Esophagus squamous epithelium (tissue), 4 donors: ENCODE measurements at regions not wholly inside any gene's neighbourhood (a gene's known extent, or its start where the extent isn't known, plus 50 kb on each side); places are given as distances from the start of the nearest gene placed in this dataset.

Experiments
- POLR2A ChIP-seq, 4 donors: fragments of 450-650 bp; IDR thresholded peaks; one replicate each; pipeline ENCODE4 v1.6.1; 2017; ENCODE audit warnings: antibody characterized with exemption in 4 of 4, mild to moderate bottlenecking in 4 of 4, moderate library complexity in 3 of 4
- TF ChIP-seq, protein P1 (sequence below), 6 experiments: fragments of 450-650 bp in 4 of 6; fragments of 200-600 bp in 2 of 6; sonication (generic) in 2 of 6; IDR thresholded peaks; one replicate each; pipeline ENCODE4 v1.5.1; 2016 to 2019; ENCODE audit warnings: antibody characterized with exemption in 6 of 6, mild to moderate bottlenecking in 4 of 6, moderate library complexity in 4 of 6

DNA sequence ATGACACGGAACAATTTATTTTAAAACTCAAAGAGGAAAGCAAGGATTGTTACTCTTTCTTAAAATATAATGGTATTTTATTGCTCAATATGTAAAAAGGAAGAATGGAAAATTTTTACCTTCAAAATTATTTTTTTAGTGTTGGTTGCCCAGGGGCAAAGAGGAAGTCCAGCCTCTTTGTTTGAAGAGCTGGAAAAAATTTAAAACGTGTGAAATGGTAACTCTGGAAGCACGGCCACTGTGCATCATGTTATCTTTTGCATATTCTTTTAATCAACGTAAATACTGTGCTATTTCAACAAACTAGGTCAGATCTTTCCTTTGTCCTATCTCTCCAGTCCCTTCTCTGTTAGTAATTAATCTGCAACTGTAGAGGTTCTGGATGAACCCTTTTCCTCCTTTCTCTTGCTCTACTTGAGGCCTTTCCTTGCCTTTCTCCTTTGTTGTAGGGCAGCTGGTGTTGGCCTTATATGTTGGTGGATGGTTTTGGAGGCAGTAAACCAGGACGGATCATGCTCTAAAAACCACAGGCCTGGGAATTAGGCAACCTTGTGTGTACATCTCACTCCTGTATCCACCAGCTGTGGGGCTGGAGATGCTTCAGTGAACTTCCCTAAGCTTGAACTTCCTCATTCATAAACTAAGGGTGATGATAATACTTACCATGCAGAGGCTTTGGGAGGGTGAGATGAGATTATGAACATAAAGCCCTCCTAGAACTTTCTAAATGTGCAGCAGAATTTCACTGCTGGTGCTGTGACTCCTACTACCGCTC, 143.3 kb downstream of the PRL start:
- TF ChIP-seq, protein P1, sequence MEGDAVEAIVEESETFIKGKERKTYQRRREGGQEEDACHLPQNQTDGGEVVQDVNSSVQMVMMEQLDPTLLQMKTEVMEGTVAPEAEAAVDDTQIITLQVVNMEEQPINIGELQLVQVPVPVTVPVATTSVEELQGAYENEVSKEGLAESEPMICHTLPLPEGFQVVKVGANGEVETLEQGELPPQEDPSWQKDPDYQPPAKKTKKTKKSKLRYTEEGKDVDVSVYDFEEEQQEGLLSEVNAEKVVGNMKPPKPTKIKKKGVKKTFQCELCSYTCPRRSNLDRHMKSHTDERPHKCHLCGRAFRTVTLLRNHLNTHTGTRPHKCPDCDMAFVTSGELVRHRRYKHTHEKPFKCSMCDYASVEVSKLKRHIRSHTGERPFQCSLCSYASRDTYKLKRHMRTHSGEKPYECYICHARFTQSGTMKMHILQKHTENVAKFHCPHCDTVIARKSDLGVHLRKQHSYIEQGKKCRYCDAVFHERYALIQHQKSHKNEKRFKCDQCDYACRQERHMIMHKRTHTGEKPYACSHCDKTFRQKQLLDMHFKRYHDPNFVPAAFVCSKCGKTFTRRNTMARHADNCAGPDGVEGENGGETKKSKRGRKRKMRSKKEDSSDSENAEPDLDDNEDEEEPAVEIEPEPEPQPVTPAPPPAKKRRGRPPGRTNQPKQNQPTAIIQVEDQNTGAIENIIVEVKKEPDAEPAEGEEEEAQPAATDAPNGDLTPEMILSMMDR (IDR thresholded peaks at IDR 0.05) = no peak
- no peak for TF ChIP-seq POLR2A (IDR thresholded peaks at IDR 0.05)
